ENCODE measurements at regions not wholly inside any gene's neighbourhood (a gene's known extent, or its start where the extent isn't known, plus 50 kb on each side); places are given as distances from the start of the nearest gene placed in this dataset.

DNA sequence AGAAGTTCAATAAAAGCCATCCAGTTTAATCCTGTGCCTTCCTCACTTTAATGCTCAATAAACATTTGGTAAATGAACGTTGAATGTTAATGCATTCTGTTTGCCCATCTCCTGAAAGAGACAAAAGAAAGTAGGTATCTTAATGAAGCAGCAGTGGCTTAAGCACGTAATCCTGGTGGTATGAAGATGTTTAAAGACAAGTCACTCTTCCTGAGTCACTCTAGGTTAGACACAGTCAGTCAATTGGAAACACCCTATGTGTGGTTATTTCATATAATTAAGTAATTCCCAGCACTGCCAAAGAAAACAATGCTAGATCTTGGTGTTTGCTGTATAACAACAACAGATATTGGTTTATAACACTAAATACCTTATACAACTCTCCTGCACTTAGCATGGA is 334.0 kb upstream of the FMN2 start:
- CTCF ChIA-PET: no interaction called here
- no peak for DNase-seq (ENCODE audit: extremely low spot score)
- TF ChIP-seq, protein P1, sequence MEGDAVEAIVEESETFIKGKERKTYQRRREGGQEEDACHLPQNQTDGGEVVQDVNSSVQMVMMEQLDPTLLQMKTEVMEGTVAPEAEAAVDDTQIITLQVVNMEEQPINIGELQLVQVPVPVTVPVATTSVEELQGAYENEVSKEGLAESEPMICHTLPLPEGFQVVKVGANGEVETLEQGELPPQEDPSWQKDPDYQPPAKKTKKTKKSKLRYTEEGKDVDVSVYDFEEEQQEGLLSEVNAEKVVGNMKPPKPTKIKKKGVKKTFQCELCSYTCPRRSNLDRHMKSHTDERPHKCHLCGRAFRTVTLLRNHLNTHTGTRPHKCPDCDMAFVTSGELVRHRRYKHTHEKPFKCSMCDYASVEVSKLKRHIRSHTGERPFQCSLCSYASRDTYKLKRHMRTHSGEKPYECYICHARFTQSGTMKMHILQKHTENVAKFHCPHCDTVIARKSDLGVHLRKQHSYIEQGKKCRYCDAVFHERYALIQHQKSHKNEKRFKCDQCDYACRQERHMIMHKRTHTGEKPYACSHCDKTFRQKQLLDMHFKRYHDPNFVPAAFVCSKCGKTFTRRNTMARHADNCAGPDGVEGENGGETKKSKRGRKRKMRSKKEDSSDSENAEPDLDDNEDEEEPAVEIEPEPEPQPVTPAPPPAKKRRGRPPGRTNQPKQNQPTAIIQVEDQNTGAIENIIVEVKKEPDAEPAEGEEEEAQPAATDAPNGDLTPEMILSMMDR (IDR thresholded peaks at IDR 0.05; ENCODE audit: control extremely low read depth, extremely low read depth, low read depth, missing control alignments): no peak
- POLR2A ChIA-PET: no interaction called here

DNA sequence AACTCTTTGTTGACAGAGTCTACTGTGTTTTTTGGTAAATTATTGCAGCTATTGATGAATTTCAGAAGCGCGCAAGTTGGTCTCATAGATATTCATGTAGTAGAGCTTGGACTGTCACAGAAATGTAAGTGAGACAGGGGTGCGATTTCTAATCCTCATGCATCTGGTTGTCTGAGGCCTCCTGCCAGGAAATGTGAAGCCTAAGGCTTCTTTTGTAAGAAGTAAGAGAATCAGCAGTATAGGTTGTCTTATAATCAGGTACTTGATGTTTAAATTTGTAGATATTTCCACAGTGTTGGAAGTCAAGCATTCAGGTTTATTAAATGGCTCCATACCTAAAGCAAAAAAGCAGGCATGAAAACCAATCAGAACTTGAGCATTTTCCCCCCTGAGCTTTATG is 332.9 kb upstream of the FMN2 start:
- TF ChIP-seq, protein P1 (IDR thresholded peaks at IDR 0.05; ENCODE audit: control extremely low read depth, extremely low read depth, low read depth, missing control alignments): no peak
- POLR2A ChIA-PET: no interaction called here
- CTCF ChIA-PET: no interaction called here
- DNase-seq (ENCODE audit: extremely low spot score): no peak

DNA sequence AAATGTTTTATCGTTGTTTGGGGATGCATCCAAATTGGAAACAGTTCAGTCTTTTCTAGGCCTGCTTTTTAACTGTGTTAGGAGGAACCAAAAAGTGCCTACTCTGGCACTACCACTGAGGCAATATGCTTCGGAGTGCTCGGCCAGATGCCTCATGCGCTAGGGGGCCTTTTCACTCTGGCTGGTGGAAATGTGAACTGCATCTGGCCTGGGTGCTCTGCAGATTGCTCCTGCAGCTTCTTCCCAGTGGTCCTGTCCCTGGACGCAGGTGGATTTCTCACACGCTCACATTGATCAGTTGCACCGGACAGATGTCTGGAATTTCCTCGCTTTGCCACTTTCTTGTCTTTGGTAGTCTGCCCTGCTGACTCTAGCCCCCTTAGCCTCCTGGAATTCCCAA is 330.2 kb upstream of the FMN2 start:
- TF ChIP-seq, protein P1 (IDR thresholded peaks at IDR 0.05; ENCODE audit: control extremely low read depth, extremely low read depth, low read depth, missing control alignments): no peak
- no peak for DNase-seq (ENCODE audit: extremely low spot score)
- CTCF ChIA-PET: no interaction called here
- POLR2A ChIA-PET: no interaction called here

DNA sequence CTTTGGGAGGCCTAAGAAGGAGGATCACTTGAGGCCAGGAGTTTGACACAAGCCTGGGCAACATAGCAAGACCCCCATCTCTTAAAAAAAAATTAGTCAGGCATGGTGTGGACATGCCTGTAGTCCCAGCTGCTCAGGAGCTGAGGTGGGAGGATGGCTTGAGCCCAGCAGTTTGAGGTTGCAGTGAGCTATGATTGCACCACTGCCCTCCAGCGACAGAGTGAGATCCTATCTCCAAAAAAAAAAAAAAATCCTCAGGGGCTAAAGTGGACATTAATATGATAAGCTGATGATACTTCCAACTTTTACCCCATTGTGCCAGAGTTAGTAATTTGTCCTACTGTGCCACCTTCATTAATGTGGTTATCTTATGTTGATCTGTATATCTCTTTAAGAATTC is 327.8 kb upstream of the FMN2 start:
- TF ChIP-seq, protein P1 (IDR thresholded peaks at IDR 0.05; ENCODE audit: control extremely low read depth, extremely low read depth, low read depth, missing control alignments): no peak
- POLR2A ChIA-PET: interaction anchor here (0.7 kb wide), 1 partner anchor 1000 kb away, joined by 3 read pairs; no protein-coding TSS in a partner anchor
- no peak for DNase-seq (ENCODE audit: extremely low spot score)
- CTCF ChIA-PET: interaction anchor here (2.0 kb wide), 1 partner anchor 23 kb away, joined by 7 read pairs; no protein-coding TSS in a partner anchor

DNA sequence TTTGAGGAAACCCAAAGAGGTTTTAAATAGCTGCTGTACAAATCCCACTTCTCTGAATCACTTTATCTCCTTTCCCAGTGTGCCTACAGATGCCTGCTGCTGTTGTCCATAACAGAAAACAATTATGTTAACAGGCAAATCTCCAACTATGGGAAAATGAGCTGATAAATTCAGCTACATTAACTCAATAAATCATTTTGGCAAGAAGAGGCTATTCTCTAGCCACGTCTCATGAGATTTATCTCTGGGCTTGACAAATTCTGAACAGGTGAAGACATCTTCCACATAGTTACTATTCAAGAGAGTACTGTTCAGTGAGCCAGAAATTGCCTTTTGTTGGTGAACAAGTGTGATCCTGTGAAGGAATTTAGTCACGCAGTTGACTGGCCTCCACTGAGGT is 327.1 kb upstream of the FMN2 start:
- TF ChIP-seq, protein P1 (IDR thresholded peaks at IDR 0.05; ENCODE audit: control extremely low read depth, extremely low read depth, low read depth, missing control alignments): no peak
- CTCF ChIA-PET: interaction anchor here (2.0 kb wide), 1 partner anchor 22 kb away, joined by 7 read pairs; no protein-coding TSS in a partner anchor
- DNase-seq (ENCODE audit: extremely low spot score): no peak
- POLR2A ChIA-PET: no interaction called here

DNA sequence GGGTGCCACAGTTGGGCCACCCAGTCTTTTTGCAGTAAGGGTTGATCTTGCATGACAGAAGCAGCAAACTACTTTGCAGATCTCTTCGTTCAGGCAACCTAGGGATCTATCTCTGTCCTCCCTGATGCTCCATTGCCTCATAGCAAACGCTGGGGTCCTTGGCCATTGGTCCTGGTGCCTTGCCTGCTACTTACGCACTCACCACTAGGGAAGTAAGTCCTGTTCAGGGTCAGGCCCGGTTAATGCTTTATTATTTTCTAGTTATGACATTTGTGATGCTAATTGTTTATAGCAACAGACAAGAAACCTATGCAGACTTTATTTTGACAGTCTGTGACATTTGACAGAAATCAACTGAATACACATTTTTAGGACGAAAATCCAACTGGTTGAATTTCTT is 326.5 kb upstream of the FMN2 start:
- CTCF ChIA-PET: no interaction called here
- DNase-seq (ENCODE audit: extremely low spot score): no peak
- POLR2A ChIA-PET: no interaction called here
- TF ChIP-seq, protein P1 (IDR thresholded peaks at IDR 0.05; ENCODE audit: control extremely low read depth, extremely low read depth, low read depth, missing control alignments): no peak

DNA sequence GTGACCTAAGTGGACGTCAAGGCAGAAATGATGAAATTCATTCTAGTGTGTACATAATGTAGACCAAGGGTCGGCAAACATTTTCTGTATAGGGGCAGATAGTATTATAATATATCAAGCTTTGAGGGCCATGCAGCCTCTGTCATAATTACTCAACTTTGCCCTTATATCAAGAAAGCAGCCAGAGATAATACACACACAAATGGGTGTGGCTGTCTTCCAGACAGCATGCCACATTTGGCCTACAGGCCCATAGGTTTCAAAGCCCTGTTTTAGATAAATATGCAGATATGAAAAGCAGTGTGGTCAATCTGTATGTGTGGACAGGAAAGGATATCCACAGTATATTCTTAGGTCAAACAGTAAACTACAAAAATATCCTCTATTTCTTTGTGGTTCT is 320.1 kb upstream of the FMN2 start:
- CTCF ChIA-PET: no interaction called here
- POLR2A ChIA-PET: no interaction called here
- TF ChIP-seq, protein P1 (IDR thresholded peaks at IDR 0.05; ENCODE audit: control extremely low read depth, extremely low read depth, low read depth, missing control alignments): no peak
- DNase-seq (ENCODE audit: extremely low spot score): no peak

Measured in GM10248 (cell line).